ENCODE measurements at regions not wholly inside any gene's neighbourhood (a gene's known extent, or its start where the extent isn't known, plus 50 kb on each side); places are given as distances from the start of the nearest gene placed in this dataset.

DNA sequence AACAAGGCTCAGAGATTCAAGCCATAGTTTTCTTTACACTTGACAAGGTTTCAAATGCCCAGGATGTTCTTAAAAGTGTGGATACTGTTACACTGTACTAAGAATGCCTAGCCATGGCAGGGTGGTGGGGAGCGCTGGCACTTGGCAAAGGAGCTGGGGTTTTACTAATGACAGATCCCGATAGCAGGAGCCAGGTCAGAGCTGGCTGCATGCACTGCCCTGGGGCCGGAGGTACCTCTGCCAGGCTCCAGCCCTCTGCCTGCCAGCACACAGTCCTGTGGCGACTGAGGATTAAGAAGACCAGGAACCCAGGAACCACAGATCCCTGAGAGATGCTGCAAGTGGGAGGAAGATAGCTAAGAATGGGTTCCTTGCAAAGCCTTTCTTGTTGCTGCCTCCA, 260.3 kb downstream of the ALDH8A1 start (continued):
- TF ChIP-seq ZNF395 (CRISPR knock-in tag; IDR thresholded peaks at IDR 0.05) (no peak), SRSF7 (optimal IDR thresholded peaks at IDR 0.05; ENCODE audit: low read depth, low read length) (no peak)

GRCh38 chr6:134689177-134689576, 260.7 kb downstream of the ALDH8A1 start:
- POLR2A ChIA-PET, result interaction anchor here (0.6 kb wide), 1 partner anchor 87 kb away, joined by 3 read pairs; no protein-coding TSS in a partner anchor
- Histone ChIP-seq H3K9ac (ENCODE audit: insufficient read depth in 1 of 2, low read depth in 2 of 2, low read length in 2 of 2) (no peak overlapping the region), H2AFZ (ENCODE audit: low read depth, low read length) (no peak overlapping the region), H3K9me1 (ENCODE audit: control insufficient read depth, insufficient read depth, low read length) (no peaks in the 10 kb centered on the region), H3K27me3 (ENCODE audit: control insufficient read depth in 2 of 2, insufficient read depth in 2 of 2, low read length in 2 of 2) (peaks cover 0 to 13% of the 10 kb centered on the region in 2 experiments; a peak in 2 of 5 replicates), H3K9me3 (replicated peaks; ENCODE audit: control insufficient read depth, insufficient read depth, low read depth, low read length) (no peaks in the 10 kb centered on the region), H3K27ac (ENCODE audit: extremely low read depth, low read depth, low read length) (no peak overlapping the region), H3K79me2 (ENCODE audit: control insufficient read depth, insufficient read depth, low read length) (no peaks in the 10 kb centered on the region), H3K4me3 (no peak overlapping the region), H4K20me1 (replicated peaks; ENCODE audit: control insufficient read depth, insufficient read depth, low read length) (no peaks in the 10 kb centered on the region), H3K4me1 (replicated peaks in 1 of 2; ENCODE audit: control insufficient read depth in 2 of 2, insufficient read depth in 2 of 2, low read length in 2 of 2) (no peaks in the 10 kb centered on the region), H3K36me3 (ENCODE audit: control insufficient read depth, insufficient read depth, low read length) (no peaks in the 10 kb centered on the region), H3K4me2 (ENCODE audit: insufficient read depth, low read length) (no peak overlapping the region)
- no peak for ATAC-seq
- intact Hi-C loops (cut with micrococcal nuclease) (no loop called here), in situ Hi-C loops (cut with MboI) (no loop called here)
- no TSS peak for BruUV-seq (replicated peaks)
- DNase-seq (ENCODE audit: extremely low read depth in 1 of 4, low spot score in 3 of 4), result no peak
- CTCF ChIA-PET (ENCODE audit: low intra/inter-chr PET ratio), result no interaction called here
- no peak for FAIRE-seq
- WGBS (ENCODE audit: insufficient coverage, low coverage, missing lambda C conversion rate), result 2% methylated on average over 4 of the region's 4 CpGs
- TF ChIP-seq C11orf30 (IDR thresholded peaks at IDR 0.05; ENCODE audit: low read depth) (no peak), AFF4 (CRISPR knock-in tag; IDR thresholded peaks at IDR 0.05) (no peak), ID3 (CRISPR knock-in tag; IDR thresholded peaks at IDR 0.05) (no peak), ID3 (tag; IDR thresholded peaks at IDR 0.05) (no peak), CBFB (CRISPR knock-in tag; IDR thresholded peaks at IDR 0.05) (no peak), NCOR1 (IDR thresholded peaks at IDR 0.05) (no peak), CBX2 (IDR thresholded peaks at IDR 0.05; ENCODE audit: insufficient read depth, low read length, poor library complexity, severe bottlenecking) (no peak), KDM2B (CRISPR knock-in tag; IDR thresholded peaks at IDR 0.05) (no peak), NFE2L1 (tag; IDR thresholded peaks at IDR 0.05; ENCODE audit: borderline replicate concordance, low read depth) (no peak), RUNX1 (IDR thresholded peaks at IDR 0.05; ENCODE audit: low read depth) (no peak), MXI1 (IDR thresholded peaks at IDR 0.05; ENCODE audit: low read depth, low read length) (no peak), BRCA1 (IDR thresholded peaks at IDR 0.05) (no peak), BRCA1 (CRISPR knock-in tag; IDR thresholded peaks at IDR 0.05) (no peak), HDAC2 (IDR thresholded peaks at IDR 0.05) (no peak)
- TF ChIP-seq, protein P1, sequence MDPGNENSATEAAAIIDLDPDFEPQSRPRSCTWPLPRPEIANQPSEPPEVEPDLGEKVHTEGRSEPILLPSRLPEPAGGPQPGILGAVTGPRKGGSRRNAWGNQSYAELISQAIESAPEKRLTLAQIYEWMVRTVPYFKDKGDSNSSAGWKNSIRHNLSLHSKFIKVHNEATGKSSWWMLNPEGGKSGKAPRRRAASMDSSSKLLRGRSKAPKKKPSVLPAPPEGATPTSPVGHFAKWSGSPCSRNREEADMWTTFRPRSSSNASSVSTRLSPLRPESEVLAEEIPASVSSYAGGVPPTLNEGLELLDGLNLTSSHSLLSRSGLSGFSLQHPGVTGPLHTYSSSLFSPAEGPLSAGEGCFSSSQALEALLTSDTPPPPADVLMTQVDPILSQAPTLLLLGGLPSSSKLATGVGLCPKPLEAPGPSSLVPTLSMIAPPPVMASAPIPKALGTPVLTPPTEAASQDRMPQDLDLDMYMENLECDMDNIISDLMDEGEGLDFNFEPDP (CRISPR knock-in tag; IDR thresholded peaks at IDR 0.05), result no peak
